ENCODE measurements at regions not wholly inside any gene's neighbourhood (a gene's known extent, or its start where the extent isn't known, plus 50 kb on each side); places are given as distances from the start of the nearest gene placed in this dataset.

- DNase-seq (ENCODE audit: low read depth): no peak
- H3K4me3 ChIP-seq (ENCODE audit: low read length): no peak overlapping the region
- TF ChIP-seq CTCF (conservative IDR thresholded peaks at IDR 0.05; ENCODE audit: low read depth, low read length): no peak
These were observed 459.8 kb downstream of the CDH8 start for GRCh38 chr16:61576476-61576875.

GRCh38 chr16:61575617-61576016, 460.6 kb downstream of the CDH8 start:
- no peak for DNase-seq (ENCODE audit: low read depth)
- no peak for TF ChIP-seq CTCF (conservative IDR thresholded peaks at IDR 0.05; ENCODE audit: low read depth, low read length)
- H3K4me3 ChIP-seq (ENCODE audit: low read length): no peak overlapping the region

GRCh38 chr16:61569028-61569427, 467.2 kb downstream of the CDH8 start:
- DNase-seq (ENCODE audit: low read depth): no peak
- no peak for TF ChIP-seq CTCF (conservative IDR thresholded peaks at IDR 0.05; ENCODE audit: low read depth, low read length)
- no peak overlapping the region for H3K4me3 ChIP-seq (ENCODE audit: low read length)

- no peak for TF ChIP-seq CTCF (conservative IDR thresholded peaks at IDR 0.05; ENCODE audit: low read depth, low read length)
- H3K4me3 ChIP-seq (ENCODE audit: low read length): no peak overlapping the region
- DNase-seq (ENCODE audit: low read depth): no peak
These were observed 471.5 kb downstream of the CDH8 start for GRCh38 chr16:61564716-61565115.

- H3K4me3 ChIP-seq (ENCODE audit: low read length): no peak overlapping the region
- TF ChIP-seq CTCF (conservative IDR thresholded peaks at IDR 0.05; ENCODE audit: low read depth, low read length): no peak
- no peak for DNase-seq (ENCODE audit: low read depth)
These were observed 480.4 kb downstream of the CDH8 start for GRCh38 chr16:61555718-61556441.

GRCh38 chr16:61549327-61549726, 486.9 kb downstream of the CDH8 start:
- TF ChIP-seq CTCF (conservative IDR thresholded peaks at IDR 0.05; ENCODE audit: low read depth, low read length): no peak
- no peak for DNase-seq (ENCODE audit: low read depth)
- no peak overlapping the region for H3K4me3 ChIP-seq (ENCODE audit: low read length)

GRCh38 chr16:61547626-61548025, 488.6 kb downstream of the CDH8 start:
- H3K4me3 ChIP-seq (ENCODE audit: low read length): no peak overlapping the region
- no peak for TF ChIP-seq CTCF (conservative IDR thresholded peaks at IDR 0.05; ENCODE audit: low read depth, low read length)
- DNase-seq (ENCODE audit: low read depth): no peak
